ENCODE measurements at regions not wholly inside any gene's neighbourhood (a gene's known extent, or its start where the extent isn't known, plus 50 kb on each side); places are given as distances from the start of the nearest gene placed in this dataset.

- Mint-ChIP-seq H3K27me3 (ENCODE audit: low read depth) (no peaks in the 10 kb centered on the region), H3K27ac (no peak overlapping the region), H3K4me1 (no peaks in the 10 kb centered on the region), H3K36me3 (no peaks in the 10 kb centered on the region), H3K9me3 (no peaks in the 10 kb centered on the region), H3K4me3 (no peak overlapping the region)
- no peak for TF ChIP-seq CTCF (IDR thresholded peaks at IDR 0.05; ENCODE audit: unreplicated experiment)
- no peak for DNase-seq (ENCODE audit: low spot score in 2 of 2, unreplicated experiment in 2 of 2)
Measured at GRCh38 chr9:25381141-25381540, 297.1 kb downstream of the TUSC1 start.

GRCh38 chr9:25377039-25377438 lies 301.2 kb downstream of the TUSC1 start:
- TF ChIP-seq CTCF (IDR thresholded peaks at IDR 0.05; ENCODE audit: unreplicated experiment) = no peak
- Mint-ChIP-seq H3K27ac (no peak overlapping the region), H3K9me3 (peaks cover 3% of the 10 kb centered on the region), H3K4me3 (no peak overlapping the region), H3K36me3 (no peaks in the 10 kb centered on the region), H3K4me1 (no peaks in the 10 kb centered on the region), H3K27me3 (ENCODE audit: low read depth) (no peaks in the 10 kb centered on the region)
- DNase-seq (ENCODE audit: low spot score in 2 of 2, unreplicated experiment in 2 of 2) = no peak

GRCh38 chr9:25374281-25374680 lies 304.0 kb downstream of the TUSC1 start:
- no peaks in the 10 kb centered on the region for H3K4me1 Mint-ChIP-seq

GRCh38 chr9:25366906-25367305 lies 311.3 kb downstream of the TUSC1 start:
- DNase-seq (ENCODE audit: low spot score in 2 of 2, unreplicated experiment in 2 of 2) = no peak
- Mint-ChIP-seq H3K4me1 (no peaks in the 10 kb centered on the region), H3K36me3 (no peaks in the 10 kb centered on the region), H3K27me3 (ENCODE audit: low read depth) (no peaks in the 10 kb centered on the region), H3K27ac (no peak overlapping the region), H3K9me3 (peaks cover 3% of the 10 kb centered on the region), H3K4me3 (no peak overlapping the region)
- TF ChIP-seq CTCF (IDR thresholded peaks at IDR 0.05; ENCODE audit: unreplicated experiment) = no peak

More at GRCh38 chr9:25374281-25374680, 304.0 kb downstream of the TUSC1 start:
- H3K27me3 Mint-ChIP-seq (ENCODE audit: low read depth) = no peaks in the 10 kb centered on the region
- no peak overlapping the region for H3K4me3 Mint-ChIP-seq
- no peak for DNase-seq (ENCODE audit: low spot score in 2 of 2, unreplicated experiment in 2 of 2)
- no peaks in the 10 kb centered on the region for H3K36me3 Mint-ChIP-seq
- TF ChIP-seq CTCF (IDR thresholded peaks at IDR 0.05; ENCODE audit: unreplicated experiment) = no peak
- peaks cover 7% of the 10 kb centered on the region for H3K9me3 Mint-ChIP-seq
- no peak overlapping the region for H3K27ac Mint-ChIP-seq

GRCh38 chr9:25353783-25354182 lies 324.5 kb downstream of the TUSC1 start:
- Mint-ChIP-seq H3K4me3 (no peak overlapping the region), H3K27me3 (ENCODE audit: low read depth) (no peaks in the 10 kb centered on the region), H3K27ac (no peak overlapping the region), H3K9me3 (peaks cover 19% of the 10 kb centered on the region), H3K36me3 (peaks cover 2% of the 10 kb centered on the region), H3K4me1 (no peaks in the 10 kb centered on the region)
- TF ChIP-seq CTCF (IDR thresholded peaks at IDR 0.05; ENCODE audit: unreplicated experiment) = no peak
- DNase-seq (ENCODE audit: low spot score in 2 of 2, unreplicated experiment in 2 of 2) = no peak

GRCh38 chr9:25350011-25350410 lies 328.2 kb downstream of the TUSC1 start:
- H3K9me3 Mint-ChIP-seq = no peaks in the 10 kb centered on the region
- no peak overlapping the region for H3K27ac Mint-ChIP-seq
- no peaks in the 10 kb centered on the region for H3K4me1 Mint-ChIP-seq
- no peaks in the 10 kb centered on the region for H3K36me3 Mint-ChIP-seq
- H3K4me3 Mint-ChIP-seq = no peak overlapping the region
- no peak for TF ChIP-seq CTCF (IDR thresholded peaks at IDR 0.05; ENCODE audit: unreplicated experiment)
- H3K27me3 Mint-ChIP-seq (ENCODE audit: low read depth) = no peaks in the 10 kb centered on the region
- no peak for DNase-seq (ENCODE audit: low spot score in 2 of 2, unreplicated experiment in 2 of 2)

Data from mesothelial cell of epicardium (in vitro differentiated cells).